AG10803 (cell line): ENCODE measurements at regions not wholly inside any gene's neighbourhood (a gene's known extent, or its start where the extent isn't known, plus 50 kb on each side); places are given as distances from the start of the nearest gene placed in this dataset.

Experiments
- DNase-seq: peaks from one replicate; pipeline ENCODE4 v3.0.0; 2010; ENCODE audit warnings: low read depth
- H3K4me3 ChIP-seq: 2 replicates; pipeline ENCODE4 v1.5.1; 2011; ENCODE audit warnings: mild to moderate bottlenecking, low read length, control low read depth
- CTCF ChIP-seq: conservative IDR thresholded peaks from 2 replicates; pipeline ENCODE4 v1.5.1; 2011; ENCODE audit warnings: mild to moderate bottlenecking, low read length, control low read depth, inconsistent platforms

GRCh38 chr11:33525789-33526188, 174.8 kb downstream of the C11orf91 start:
- no peak for TF ChIP-seq CTCF
- no peak overlapping the region for H3K4me3 ChIP-seq
- no peak for DNase-seq

GRCh38 chr11:33521384-33521783, 179.2 kb downstream of the C11orf91 start:
- TF ChIP-seq CTCF, result no peak

GRCh38 chr11:33520112-33520511, 180.5 kb downstream of the C11orf91 start:
- no peak for DNase-seq
- H3K4me3 ChIP-seq, result no peak overlapping the region
- no peak for TF ChIP-seq CTCF

More at GRCh38 chr11:33521384-33521783, 179.2 kb downstream of the C11orf91 start:
- no peak for DNase-seq
- no peak overlapping the region for H3K4me3 ChIP-seq

- no peak for TF ChIP-seq CTCF
- peak; percentile 83 for DNase-seq
- no peak overlapping the region for H3K4me3 ChIP-seq
Measured at GRCh38 chr11:33515347-33515746, 185.3 kb downstream of the C11orf91 start.

GRCh38 chr11:33514079-33514925, 186.3 kb downstream of the C11orf91 start:
- no peak for TF ChIP-seq CTCF
- H3K4me3 ChIP-seq, result no peak overlapping the region
- DNase-seq, result no peak

GRCh38 chr11:33509632-33510031, 191.0 kb downstream of the C11orf91 start:
- no peak overlapping the region for H3K4me3 ChIP-seq
- no peak for TF ChIP-seq CTCF
- no peak for DNase-seq

GRCh38 chr11:33507967-33508366, 192.7 kb downstream of the C11orf91 start:
- no peak overlapping the region for H3K4me3 ChIP-seq
- peak; percentile 55 for DNase-seq
- TF ChIP-seq CTCF, result no peak
